ENCODE measurements at regions not wholly inside any gene's neighbourhood (a gene's known extent, or its start where the extent isn't known, plus 50 kb on each side); places are given as distances from the start of the nearest gene placed in this dataset.

GRCh38 chr3:135632556-135633065 is 332.9 kb upstream of the PPP2R3A start:
- no peak overlapping the region for H3K4me3 ChIP-seq (ENCODE audit: low read depth, low read length)
- no peak for DNase-seq (ENCODE audit: low read depth)
- TF ChIP-seq CTCF (conservative IDR thresholded peaks at IDR 0.05; ENCODE audit: low read depth, low read length): no peak

- no peak for TF ChIP-seq CTCF (conservative IDR thresholded peaks at IDR 0.05; ENCODE audit: low read depth, low read length)
- no peak for DNase-seq (ENCODE audit: low read depth)
Observed at GRCh38 chr3:135633078-135633477, 332.4 kb upstream of the PPP2R3A start.

GRCh38 chr3:135636596-135636995 is 328.9 kb upstream of the PPP2R3A start:
- no peak for TF ChIP-seq CTCF (conservative IDR thresholded peaks at IDR 0.05; ENCODE audit: low read depth, low read length)
- DNase-seq (ENCODE audit: low read depth): no peak
- H3K4me3 ChIP-seq (ENCODE audit: low read depth, low read length): no peak overlapping the region

More at GRCh38 chr3:135633078-135633477, 332.4 kb upstream of the PPP2R3A start:
- H3K4me3 ChIP-seq (ENCODE audit: low read depth, low read length): no peak overlapping the region

GRCh38 chr3:135637013-135637412 is 328.5 kb upstream of the PPP2R3A start:
- no peak overlapping the region for H3K4me3 ChIP-seq (ENCODE audit: low read depth, low read length)
- TF ChIP-seq CTCF (conservative IDR thresholded peaks at IDR 0.05; ENCODE audit: low read depth, low read length): no peak
- no peak for DNase-seq (ENCODE audit: low read depth)

GRCh38 chr3:135641761-135642160 is 323.8 kb upstream of the PPP2R3A start:
- TF ChIP-seq CTCF (conservative IDR thresholded peaks at IDR 0.05; ENCODE audit: low read depth, low read length): no peak
- no peak for DNase-seq (ENCODE audit: low read depth)
- no peak overlapping the region for H3K4me3 ChIP-seq (ENCODE audit: low read depth, low read length)

- H3K4me3 ChIP-seq (ENCODE audit: low read depth, low read length): no peak overlapping the region
- no peak for TF ChIP-seq CTCF (conservative IDR thresholded peaks at IDR 0.05; ENCODE audit: low read depth, low read length)
- DNase-seq (ENCODE audit: low read depth): no peak
Observed at GRCh38 chr3:135645541-135645940, 320.0 kb upstream of the PPP2R3A start.

- no peak for DNase-seq (ENCODE audit: low read depth)
- no peak overlapping the region for H3K4me3 ChIP-seq (ENCODE audit: low read depth, low read length)
- TF ChIP-seq CTCF (conservative IDR thresholded peaks at IDR 0.05; ENCODE audit: low read depth, low read length): no peak
Observed at GRCh38 chr3:135646873-135647272, 318.7 kb upstream of the PPP2R3A start.
